ENCODE measurements at regions not wholly inside any gene's neighbourhood (a gene's known extent, or its start where the extent isn't known, plus 50 kb on each side); places are given as distances from the start of the nearest gene placed in this dataset.

DNA sequence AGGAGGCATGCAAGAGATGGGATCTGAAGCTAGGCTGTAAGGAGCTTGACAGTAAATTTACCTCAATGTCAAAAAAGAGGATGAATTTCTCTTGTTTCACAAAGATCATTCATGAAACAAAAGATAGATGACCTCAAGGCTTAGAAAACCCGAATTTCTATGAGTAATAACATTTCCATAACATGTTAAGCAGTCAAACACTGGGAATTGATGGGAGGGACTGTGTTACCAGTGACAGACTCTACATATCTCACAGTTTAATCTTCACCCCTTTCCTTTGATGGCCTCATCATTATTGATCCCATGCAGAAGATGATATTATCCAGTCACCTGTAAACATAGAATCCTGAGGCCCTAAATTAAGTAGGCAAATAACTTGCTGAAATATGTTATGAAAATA is 53.5 kb upstream of the VGLL3 start:
- no peak for DNase-seq (ENCODE audit: low read depth in 2 of 2)

DNA sequence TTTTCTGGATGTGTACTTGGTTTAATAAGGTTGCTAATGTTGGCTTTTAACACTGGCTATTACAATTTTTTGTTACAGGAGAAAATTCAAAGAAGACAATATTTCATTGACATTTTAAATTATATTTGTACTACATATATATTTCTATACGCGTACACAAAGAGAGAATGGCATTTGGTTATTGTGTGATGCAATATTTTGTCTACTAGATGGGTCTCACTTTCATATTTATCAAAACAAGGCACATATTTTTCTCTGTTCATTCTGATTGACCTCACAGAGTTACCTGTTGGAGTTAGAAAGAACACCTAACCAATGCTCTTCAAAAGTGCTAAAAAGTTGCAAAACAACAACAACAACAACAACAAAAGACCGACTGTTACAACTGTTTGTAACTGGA is 50.2 kb upstream of the VGLL3 start:
- DNase-seq (ENCODE audit: low read depth in 2 of 2): no peak

Measured in stimulated activated CD4-positive, alpha-beta T cell treated with anti-CD3 and anti-CD28 coated beads, Interleukin-4, amount 100 ng/mL, for 48 hours (primary cell).